RPMI8226 (cell line): ENCODE measurements at regions not wholly inside any gene's neighbourhood (a gene's known extent, or its start where the extent isn't known, plus 50 kb on each side); places are given as distances from the start of the nearest gene placed in this dataset.
"Not testable (repeated sequence)": the region's sequence is repeated elsewhere in the genome, so short reads cannot be mapped to it uniquely, and the experiment has no call there.

ENCODE experiments used
- DNase-seq: peaks from one replicate; pipeline ENCODE4 v3.0.0-alpha.2; 2015

- no peak for DNase-seq
These were observed 1251.7 kb upstream of the RAG2 start for GRCh38 chr11:37849706-37850105.

DNA sequence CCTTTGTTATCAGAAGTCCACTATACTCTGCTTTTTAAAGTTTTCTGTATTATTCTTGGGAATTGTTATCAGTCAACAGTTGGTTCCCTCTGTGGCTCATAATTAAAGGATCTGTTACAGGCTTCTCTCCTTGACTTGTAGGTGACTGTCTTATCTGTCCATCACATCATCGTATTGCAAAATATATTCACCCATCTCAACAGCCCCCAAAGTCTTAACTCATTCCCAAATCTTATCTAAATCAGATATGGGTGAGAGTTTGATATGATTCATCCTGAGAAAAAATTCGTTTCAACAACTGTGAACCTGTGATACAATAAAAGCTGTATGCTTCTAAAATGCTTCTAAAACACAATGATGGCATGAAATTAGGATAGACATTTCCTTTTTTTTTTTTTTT, 1245.6 kb upstream of the RAG2 start:
- DNase-seq: no peak

- DNase-seq: no peak
These were observed 1243.0 kb upstream of the RAG2 start for GRCh38 chr11:37841016-37841415.

- DNase-seq: not testable (repeated sequence)
These were observed 1242.3 kb upstream of the RAG2 start for GRCh38 chr11:37840345-37840744.

DNA sequence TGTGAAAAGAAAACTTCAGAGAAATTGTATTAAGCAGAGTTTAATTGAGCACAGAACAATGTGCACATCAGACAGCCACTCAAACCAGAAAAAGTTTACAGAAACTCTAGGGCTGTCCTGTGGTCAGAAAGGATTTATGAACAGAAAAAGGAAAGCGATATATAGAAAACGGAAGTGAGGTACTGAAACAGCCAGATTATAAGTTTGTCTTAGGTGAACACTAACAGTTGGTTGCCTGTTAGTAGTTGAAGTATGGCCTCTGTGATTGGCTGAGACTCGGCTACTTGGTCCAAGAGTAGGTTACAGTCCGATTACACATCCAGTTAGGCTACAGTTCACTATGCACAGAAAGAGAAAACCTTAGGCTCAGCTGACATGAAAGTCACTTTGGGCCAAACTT, 1232.5 kb upstream of the RAG2 start:
- DNase-seq: no peak

- DNase-seq: no peak
These were observed 1219.8 kb upstream of the RAG2 start for GRCh38 chr11:37817727-37818270.

- no peak for DNase-seq
These were observed 1214.3 kb upstream of the RAG2 start for GRCh38 chr11:37812281-37812880.

- no peak for DNase-seq
These were observed 1213.3 kb upstream of the RAG2 start for GRCh38 chr11:37811349-37811748.

GRCh38 chr11:37804666-37805065, 1206.6 kb upstream of the RAG2 start:
- no peak for DNase-seq

DNA sequence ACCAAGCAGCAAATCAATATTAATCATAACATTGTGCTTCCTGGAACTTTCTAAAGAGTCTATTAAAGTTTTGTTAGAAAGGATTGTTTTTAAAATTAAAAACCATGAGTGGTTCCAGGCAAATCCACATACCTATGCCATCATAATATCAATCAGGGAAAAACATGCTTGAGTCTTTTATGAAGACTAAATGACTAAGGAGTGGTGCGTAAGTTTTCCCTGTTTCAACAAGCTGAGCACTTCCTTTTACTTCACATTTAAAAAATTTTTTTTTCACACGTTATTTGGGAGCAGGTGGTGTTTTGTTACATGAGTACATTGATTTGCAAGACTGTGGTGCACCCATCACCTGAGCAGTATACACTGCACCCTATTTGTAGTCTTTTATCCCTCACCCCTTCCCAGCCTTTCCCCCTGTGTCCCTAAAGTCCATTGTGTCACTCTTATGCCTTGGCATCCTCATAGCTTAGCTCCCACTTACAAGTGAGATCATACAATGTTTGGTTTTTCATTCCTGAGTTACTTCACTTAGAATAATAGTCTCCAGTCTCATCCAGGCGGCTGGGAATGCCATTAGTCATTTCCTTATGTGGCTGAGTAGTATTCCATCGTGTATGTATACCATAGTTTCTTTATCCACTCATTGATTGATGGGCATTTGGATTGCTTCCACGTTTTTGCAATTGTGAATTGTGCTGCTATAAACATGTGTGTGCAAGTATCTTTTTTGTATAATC, 1190.3 kb upstream of the RAG2 start:
- DNase-seq: no peak

- no peak for DNase-seq
These were observed 1188.2 kb upstream of the RAG2 start for GRCh38 chr11:37786214-37786755.

DNA sequence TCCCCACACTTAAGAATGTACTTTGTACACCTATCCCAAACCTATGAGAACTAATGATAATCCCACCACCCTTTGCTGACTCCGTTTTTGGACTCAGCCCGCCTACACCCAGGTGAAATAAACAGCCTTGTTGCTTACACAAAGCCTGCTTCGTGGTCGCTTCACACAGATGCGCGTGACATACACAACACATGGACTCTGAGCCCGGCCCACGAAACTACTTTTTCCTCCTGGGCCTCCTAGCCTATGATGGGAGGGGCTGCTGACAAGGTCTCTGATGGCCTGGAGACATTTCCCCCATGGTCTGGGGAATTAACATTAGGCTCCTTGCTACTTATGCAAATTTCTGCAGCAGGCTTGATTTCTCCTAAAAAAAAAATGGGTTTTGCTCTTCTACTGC, 1176.4 kb upstream of the RAG2 start:
- no peak for DNase-seq

GRCh38 chr11:37770145-37770544, 1172.1 kb upstream of the RAG2 start:
- no peak for DNase-seq

GRCh38 chr11:37762079-37762478, 1164.0 kb upstream of the RAG2 start:
- DNase-seq: no peak

DNA sequence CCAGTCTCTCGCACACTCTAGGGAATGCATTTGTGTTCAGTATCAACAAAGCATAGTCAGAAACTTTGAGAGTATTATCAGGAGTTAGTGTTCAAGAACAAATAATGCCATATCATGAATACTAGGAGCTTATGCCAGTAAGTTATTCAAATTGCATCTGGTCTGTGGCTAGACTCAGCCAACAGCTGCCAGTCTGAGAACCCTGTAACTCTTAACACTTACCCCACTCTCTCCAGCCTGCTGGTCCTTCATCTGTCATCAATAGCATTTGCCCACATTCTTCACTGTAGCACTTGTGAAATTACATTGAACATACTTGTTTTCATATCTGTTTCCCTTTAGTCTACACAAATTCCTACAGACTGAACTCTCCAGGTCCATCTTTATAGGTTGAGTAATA, 1157.5 kb upstream of the RAG2 start:
- no peak for DNase-seq

GRCh38 chr11:37748641-37749040, 1150.6 kb upstream of the RAG2 start:
- DNase-seq: no peak

- DNase-seq: no peak
These were observed 1149.1 kb upstream of the RAG2 start for GRCh38 chr11:37747121-37747520.

DNA sequence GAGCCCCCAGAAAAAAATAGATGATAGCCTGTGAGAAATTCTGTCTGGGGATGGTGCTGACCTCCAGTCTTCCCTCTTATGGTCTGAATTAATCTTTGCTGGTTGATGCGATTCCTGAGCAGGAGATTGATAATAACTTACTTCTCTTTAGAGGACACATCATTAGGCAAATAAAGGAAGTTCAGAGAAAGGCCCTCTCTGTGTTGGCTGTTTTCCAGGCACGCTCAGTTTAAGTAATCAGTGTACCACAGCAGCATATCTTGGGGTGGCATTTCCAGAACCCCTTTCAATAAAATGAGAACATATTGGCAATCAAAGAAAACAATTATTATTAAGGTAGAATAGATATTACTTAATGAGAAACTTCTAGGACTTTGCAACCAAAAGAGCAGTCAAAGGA, 1129.3 kb upstream of the RAG2 start:
- no peak for DNase-seq

GRCh38 chr11:37724315-37724714, 1126.3 kb upstream of the RAG2 start:
- no peak for DNase-seq

- no peak for DNase-seq
These were observed 1123.4 kb upstream of the RAG2 start for GRCh38 chr11:37721485-37721884.

GRCh38 chr11:37718431-37718999, 1120.5 kb upstream of the RAG2 start:
- DNase-seq: no peak

GRCh38 chr11:37712251-37712650, 1114.2 kb upstream of the RAG2 start:
- no peak for DNase-seq

DNA sequence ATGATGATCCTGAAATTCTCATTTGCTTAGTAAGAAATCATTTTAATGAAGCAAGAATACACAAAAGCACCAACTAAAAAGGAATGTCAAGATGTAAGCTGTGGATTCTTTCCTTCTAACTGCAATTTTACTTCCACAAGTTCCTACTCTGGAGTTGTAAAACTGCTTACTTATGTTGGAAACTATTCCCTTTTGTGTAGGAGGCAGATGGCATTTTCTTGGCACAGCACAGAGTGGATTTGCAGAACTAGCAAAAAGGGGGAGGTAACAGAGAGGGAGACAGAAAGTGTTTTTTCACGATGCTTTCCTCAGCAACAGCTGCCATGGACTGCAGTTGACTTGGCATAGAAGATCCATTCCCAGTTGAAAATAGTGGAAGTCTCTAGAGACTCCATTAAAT, 1112.0 kb upstream of the RAG2 start:
- no peak for DNase-seq

- DNase-seq: no peak
These were observed 1106.8 kb upstream of the RAG2 start for GRCh38 chr11:37704791-37705190.
